HUES6 (cell line): ENCODE measurements at regions not wholly inside any gene's neighbourhood (a gene's known extent, or its start where the extent isn't known, plus 50 kb on each side); places are given as distances from the start of the nearest gene placed in this dataset.

Source experiments
- H3K27ac ChIP-seq: 2 replicates; pipeline ENCODE4 v1.7.0; 2013; ENCODE audit warnings: low read depth, mild to moderate bottlenecking, low read length, inconsistent platforms
- H3K27me3 ChIP-seq: 2 replicates; pipeline ENCODE4 v1.6.1; 2013; ENCODE audit warnings: low read length; ENCODE audit not compliant: control insufficient read depth, insufficient read depth
- H3K36me3 ChIP-seq: 2 replicates; pipeline ENCODE4 v1.6.1; 2013; ENCODE audit warnings: low read length; ENCODE audit not compliant: control insufficient read depth, insufficient read depth
- H3K4me1 ChIP-seq: 2 replicates; pipeline ENCODE4 v1.6.1; 2013; ENCODE audit warnings: low read length; ENCODE audit not compliant: control insufficient read depth, insufficient read depth
- H3K4me3 ChIP-seq: 2 replicates; pipeline ENCODE4 v1.5.1; 2013; ENCODE audit warnings: low read depth, low read length
- H3K9ac ChIP-seq: one replicate; pipeline ENCODE4 v1.6.1; 2013; ENCODE audit warnings: mild to moderate bottlenecking, low read length
- H3K9me3 ChIP-seq: 2 replicates; pipeline ENCODE4 v1.6.1; 2013; ENCODE audit warnings: low read depth, low read length; ENCODE audit not compliant: control insufficient read depth, insufficient read depth

GRCh38 chr5:119895066-119895465 is 265.7 kb downstream of the FAM170A start:
- H3K9ac ChIP-seq, result no peak overlapping the region
- no peaks in the 10 kb centered on the region for H3K36me3 ChIP-seq
- H3K4me3 ChIP-seq, result no peak overlapping the region
- no peak overlapping the region for H3K27ac ChIP-seq
- no peaks in the 10 kb centered on the region for H3K27me3 ChIP-seq
- no peaks in the 10 kb centered on the region for H3K9me3 ChIP-seq
- no peaks in the 10 kb centered on the region for H3K4me1 ChIP-seq

GRCh38 chr5:119896826-119897536 is 267.6 kb downstream of the FAM170A start:
- no peak overlapping the region for H3K27ac ChIP-seq
- no peak overlapping the region for H3K4me3 ChIP-seq
- no peaks in the 10 kb centered on the region for H3K4me1 ChIP-seq
- H3K9ac ChIP-seq, result no peak overlapping the region
- H3K9me3 ChIP-seq, result no peaks in the 10 kb centered on the region
- H3K27me3 ChIP-seq, result no peaks in the 10 kb centered on the region
- H3K36me3 ChIP-seq, result no peaks in the 10 kb centered on the region

GRCh38 chr5:119897537-119898370 is 268.4 kb downstream of the FAM170A start:
- H3K27ac ChIP-seq, result no peak overlapping the region
- no peak overlapping the region for H3K9ac ChIP-seq
- H3K36me3 ChIP-seq, result no peaks in the 10 kb centered on the region
- no peaks in the 10 kb centered on the region for H3K9me3 ChIP-seq
- no peak overlapping the region for H3K4me3 ChIP-seq
- H3K4me1 ChIP-seq, result no peaks in the 10 kb centered on the region
- H3K27me3 ChIP-seq, result no peaks in the 10 kb centered on the region

GRCh38 chr5:119899981-119900380 is 270.6 kb downstream of the FAM170A start:
- Histone ChIP-seq H3K9me3 (no peaks in the 10 kb centered on the region), H3K4me1 (no peaks in the 10 kb centered on the region), H3K9ac (no peak overlapping the region), H3K36me3 (no peaks in the 10 kb centered on the region), H3K27ac (no peak overlapping the region), H3K4me3 (no peak overlapping the region), H3K27me3 (no peaks in the 10 kb centered on the region)

- Histone ChIP-seq H3K9ac (no peak overlapping the region), H3K9me3 (peaks cover 10% of the 10 kb centered on the region), H3K27me3 (no peaks in the 10 kb centered on the region), H3K27ac (no peak overlapping the region), H3K4me1 (no peaks in the 10 kb centered on the region), H3K4me3 (no peak overlapping the region), H3K36me3 (no peaks in the 10 kb centered on the region)
Observed at GRCh38 chr5:119902593-119902992, 273.2 kb downstream of the FAM170A start.

GRCh38 chr5:119913425-119913824 is 284.1 kb downstream of the FAM170A start:
- H3K27ac ChIP-seq, result no peak overlapping the region
- no peaks in the 10 kb centered on the region for H3K27me3 ChIP-seq
- peaks cover 3% of the 10 kb centered on the region; the same call in 1 of the 2 replicates for H3K4me1 ChIP-seq
- no peak overlapping the region for H3K4me3 ChIP-seq
- no peak overlapping the region for H3K9ac ChIP-seq
- peaks cover 8% of the 10 kb centered on the region; the same call in 1 of the 2 replicates for H3K9me3 ChIP-seq
- H3K36me3 ChIP-seq, result no peaks in the 10 kb centered on the region

GRCh38 chr5:119919279-119919678 is 289.9 kb downstream of the FAM170A start:
- Histone ChIP-seq H3K4me3 (no peak overlapping the region), H3K4me1 (no peaks in the 10 kb centered on the region), H3K27me3 (no peaks in the 10 kb centered on the region), H3K9me3 (no peaks in the 10 kb centered on the region), H3K36me3 (no peaks in the 10 kb centered on the region), H3K9ac (no peak overlapping the region), H3K27ac (no peak overlapping the region)

GRCh38 chr5:119926301-119926700 is 296.9 kb downstream of the FAM170A start:
- H3K4me3 ChIP-seq, result no peak overlapping the region
- no peaks in the 10 kb centered on the region for H3K36me3 ChIP-seq

GRCh38 chr5:119928974-119929373 is 299.6 kb downstream of the FAM170A start:
- Histone ChIP-seq H3K27ac (no peak overlapping the region), H3K27me3 (no peaks in the 10 kb centered on the region), H3K9ac (no peak overlapping the region), H3K4me1 (no peaks in the 10 kb centered on the region), H3K9me3 (no peaks in the 10 kb centered on the region), H3K36me3 (no peaks in the 10 kb centered on the region), H3K4me3 (no peak overlapping the region)

More at GRCh38 chr5:119926301-119926700, 296.9 kb downstream of the FAM170A start:
- no peaks in the 10 kb centered on the region for H3K27me3 ChIP-seq
- no peak overlapping the region for H3K27ac ChIP-seq
- H3K4me1 ChIP-seq, result no peaks in the 10 kb centered on the region
- H3K9me3 ChIP-seq, result no peaks in the 10 kb centered on the region
- H3K9ac ChIP-seq, result no peak overlapping the region

GRCh38 chr5:119930490-119930889 is 301.1 kb downstream of the FAM170A start:
- no peaks in the 10 kb centered on the region for H3K4me1 ChIP-seq
- H3K36me3 ChIP-seq, result no peaks in the 10 kb centered on the region
- H3K9ac ChIP-seq, result no peak overlapping the region
- H3K4me3 ChIP-seq, result no peak overlapping the region
- H3K9me3 ChIP-seq, result no peaks in the 10 kb centered on the region
- no peaks in the 10 kb centered on the region for H3K27me3 ChIP-seq
- H3K27ac ChIP-seq, result no peak overlapping the region

GRCh38 chr5:119943148-119943547 is 313.8 kb downstream of the FAM170A start:
- no peaks in the 10 kb centered on the region for H3K4me1 ChIP-seq
- H3K4me3 ChIP-seq, result no peak overlapping the region
- no peaks in the 10 kb centered on the region for H3K36me3 ChIP-seq
- H3K27me3 ChIP-seq, result no peaks in the 10 kb centered on the region
- 0 out of 2 replicates have a peak, but pooled peaks cover 6% of the 10 kb centered on the region for H3K9me3 ChIP-seq
- no peak overlapping the region for H3K9ac ChIP-seq
- H3K27ac ChIP-seq, result no peak overlapping the region
